HCT116 (cell line): ENCODE measurements at regions not wholly inside any gene's neighbourhood (a gene's known extent, or its start where the extent isn't known, plus 50 kb on each side); places are given as distances from the start of the nearest gene placed in this dataset.

Experiments
- ATAC-seq: fragments of 200-7000 bp; cut with Tn5 transposase; 2 replicates; pipeline ENCODE4 v1.9.1; 2020; ENCODE audit warnings: mild to moderate bottlenecking, moderate library complexity
- BruUV-seq: library from RNA; stranded (reverse); fragments of 400-500 nt; replicated peaks from 2 replicates; lab custom pipeline; 2021; lab: Mats Ljungman, UMichigan
- CTCF ChIA-PET: fragments of 300-600 bp; sonication (Branson Sonifier 250); formaldehyde crosslinking; loops from one replicate; lab custom pipeline; 2021; ENCODE audit warnings: antibody characterized with exemption; lab: Charles Lee
- POLR2A ChIA-PET: fragments of 300-600, 350-600 bp; sonication (Branson Sonifier 250); formaldehyde crosslinking; loops from one replicate; lab custom pipeline; 2021; ENCODE audit warnings: antibody characterized with exemption; lab: Charles Lee
- RAD21 ChIA-PET, 2 experiments: fragments of 300-600 bp; sonication (Branson Sonifier 250); formaldehyde crosslinking; loops; one replicate each; lab custom pipeline; 2023; ENCODE audit warnings: low total read pairs in 2 of 2; ENCODE audit not compliant: uncharacterized antibody in 2 of 2, unreplicated experiment in 2 of 2, low non-redundant PET in 1 of 2; lab: Charles Lee
- DNase-seq: peaks from one replicate; pipeline ENCODE4 v3.0.0-alpha.2; 2010; ENCODE audit warnings: low read depth, low spot score
- H2AFZ ChIP-seq: fragments of 200-600 bp; shearing (Covaris generic), sonication (generic); 2 replicates; pipeline ENCODE4 v1.6.1; 2017; ENCODE audit warnings: low read depth, mixed run types, mixed read lengths, antibody characterized with exemption, low read length; ENCODE audit not compliant: poor library complexity, severe bottlenecking
- H3K27ac ChIP-seq: 2 replicates; pipeline ENCODE4 v1.5.1; 2012; ENCODE audit warnings: low read depth, low read length
- H3K27me3 ChIP-seq: fragments of 200-600 bp; sonication (generic); 2 replicates; pipeline ENCODE4 v1.6.1; 2016; ENCODE audit warnings: mixed run types, low read length, mixed read lengths; ENCODE audit not compliant: insufficient read depth
- H3K36me3 ChIP-seq, 2 experiments: fragments of 200-500 bp in 1 of 2; fragments of 200-600 bp in 1 of 2; sonication (Bioruptor generic) in 1 of 2; sonication (generic) in 1 of 2; 2 replicates each; pipeline versions ENCODE4 v1.5.1 to v1.6.1; 2014 to 2016; ENCODE audit warnings: low read length in 2 of 2, inconsistent platforms in 1 of 2, mixed read lengths in 1 of 2, mixed run types in 1 of 2; ENCODE audit not compliant: insufficient read depth in 2 of 2, control insufficient read depth in 1 of 2
- H3K4me1 ChIP-seq, 2 experiments: fragments of 200-600 bp in 1 of 2; sonication (generic) in 1 of 2; 2 replicates each; pipeline versions ENCODE4 v1.5.1 to v1.6.1; 2012 to 2017; ENCODE audit warnings: low read length in 2 of 2, inconsistent platforms in 1 of 2, mild to moderate bottlenecking in 1 of 2, mixed read lengths in 1 of 2, mixed run types in 1 of 2, moderate library complexity in 1 of 2; ENCODE audit not compliant: insufficient read depth in 2 of 2, control insufficient read depth in 1 of 2
- H3K4me2 ChIP-seq: fragments of 200-600 bp; sonication (generic); 2 replicates; pipeline ENCODE4 v1.6.1; 2017; ENCODE audit warnings: mixed run types, low read length, mixed read lengths
- H3K4me3 ChIP-seq, 2 experiments: fragments of 200-600 bp in 1 of 2; sonication (generic) in 1 of 2; replicated peaks in 1 of 2; 2 replicates each; pipeline ENCODE4 v1.5.1; 2011 to 2016; ENCODE audit warnings: low read length in 2 of 2, control low read depth in 1 of 2, low read depth in 1 of 2, mild to moderate bottlenecking in 1 of 2, mixed read lengths in 1 of 2, mixed run types in 1 of 2
- H3K79me2 ChIP-seq: fragments of 200-600 bp; sonication (generic); 2 replicates; pipeline ENCODE4 v1.6.1; 2017; ENCODE audit warnings: mild to moderate bottlenecking, mixed run types, low read length, moderate library complexity, mixed read lengths; ENCODE audit not compliant: insufficient read depth
- H3K9ac ChIP-seq: fragments of 200-600 bp; sonication (generic); 2 replicates; pipeline ENCODE4 v1.6.1; 2016; ENCODE audit warnings: low read length, mixed read lengths
- H3K9me2 ChIP-seq: fragments of 200-600 bp; sonication (generic), shearing (Covaris generic); 2 replicates; pipeline ENCODE4 v1.6.1; 2017; ENCODE audit warnings: mixed run types, mild to moderate bottlenecking, moderate library complexity; ENCODE audit not compliant: insufficient read depth
- H3K9me3 ChIP-seq, 2 experiments: fragments of 200-500 bp in 1 of 2; fragments of 200-600 bp in 1 of 2; sonication (Bioruptor generic) in 1 of 2; sonication (generic) in 1 of 2; 2 replicates each; pipeline ENCODE4 v1.6.1; 2014 to 2017; ENCODE audit warnings: low read length in 2 of 2, mixed read lengths in 2 of 2, inconsistent platforms in 1 of 2, low read depth in 1 of 2, mild to moderate bottlenecking in 1 of 2, mixed run types in 1 of 2, moderate library complexity in 1 of 2; ENCODE audit not compliant: control insufficient read depth in 1 of 2, insufficient read depth in 1 of 2
- H4K20me1 ChIP-seq: fragments of 200-600 bp; sonication (generic), shearing (Covaris generic); 2 replicates; pipeline ENCODE4 v1.6.1; 2017; ENCODE audit warnings: mixed run types, mild to moderate bottlenecking, moderate library complexity; ENCODE audit not compliant: insufficient read depth
- CTCF ChIP-seq, 3 experiments: fragments of 200-600 bp in 1 of 3; sonication (generic) in 1 of 3; IDR thresholded peaks in 2 of 3; conservative IDR thresholded peaks in 1 of 3; 2 replicates each; pipeline ENCODE4 v1.5.1; 2012 to 2017; ENCODE audit warnings: low read depth in 2 of 3, low read length in 2 of 3, antibody characterized with exemption in 1 of 3, borderline replicate concordance in 1 of 3, control low read depth in 1 of 3, mild to moderate bottlenecking in 1 of 3, mixed read lengths in 1 of 3, mixed run types in 1 of 3, moderate library complexity in 1 of 3; ENCODE audit not compliant: insufficient read depth in 1 of 3
- RAD21 ChIP-seq: IDR thresholded peaks from 2 replicates; pipeline ENCODE4 v1.6.1; 2012; ENCODE audit warnings: low read depth, mild to moderate bottlenecking
- YY1 ChIP-seq: IDR thresholded peaks from 2 replicates; pipeline ENCODE4 v1.6.1; 2011; ENCODE audit warnings: low read length, low read depth, moderate library complexity, mild to moderate bottlenecking; ENCODE audit not compliant: insufficient replicate concordance; ENCODE audit errors: extremely low read depth
- ZBTB33 ChIP-seq: IDR thresholded peaks from 2 replicates; pipeline ENCODE4 v1.6.1; 2011; ENCODE audit warnings: mild to moderate bottlenecking, low read length, moderate library complexity; ENCODE audit not compliant: insufficient replicate concordance; ENCODE audit errors: extremely low read depth
- intact Hi-C: fragments of 100-400 bp; cut with micrococcal nuclease; formaldehyde crosslinking; loops from 2 replicates; pipeline ENCODE4 v1.10.0; 2022
- TF ChIP-seq, protein P1 (sequence below): IDR thresholded peaks from 2 replicates; pipeline ENCODE4 v1.6.1; 2012

GRCh38 chr6:27687154-27688013 lies 214.5 kb upstream of the ZNF184 start:
- no TSS peak for BruUV-seq
- H3K27ac ChIP-seq = peak overlapping the region; percentile 54

More at GRCh38 chr6:27687154-27688013, 214.5 kb upstream of the ZNF184 start:
- Histone ChIP-seq H2AFZ (peak overlapping the region; percentile 76), H3K9me3 (no peaks in the 10 kb centered on the region), H3K9me2 (no peaks in the 10 kb centered on the region), H3K27me3 (no peaks in the 10 kb centered on the region), H3K4me2 (peak overlapping the region; percentile 86), H3K4me1 (peaks cover 15 to 31% of the 10 kb centered on the region in 2 experiments), H3K36me3 (no peaks in the 10 kb centered on the region), H3K4me3 (peak overlapping the region; percentile 54 to 56), H4K20me1 (no peaks in the 10 kb centered on the region), H3K79me2 (no peaks in the 10 kb centered on the region), H3K9ac (peak overlapping the region; percentile 56)
- TF ChIP-seq YY1 (peak; percentile 49), ZBTB33 (no peak), CTCF (IDR thresholded peaks at IDR 0.05 in 2 of 3, conservative IDR thresholded peaks at IDR 0.05 in 1 of 3; ENCODE audit: borderline replicate concordance in 1 of 3, insufficient read depth in 1 of 3, low read depth in 2 of 3, low read length in 2 of 3) (peak; percentile 55 to 81 (median 79); a peak in 5 of 6 replicates), RAD21 (peak; percentile 76)
- TF ChIP-seq, protein P1, sequence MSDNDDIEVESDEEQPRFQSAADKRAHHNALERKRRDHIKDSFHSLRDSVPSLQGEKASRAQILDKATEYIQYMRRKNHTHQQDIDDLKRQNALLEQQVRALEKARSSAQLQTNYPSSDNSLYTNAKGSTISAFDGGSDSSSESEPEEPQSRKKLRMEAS = peak; percentile 56; the same call in 1 of the 2 replicates
- peak; percentile 70 for ATAC-seq
- intact Hi-C loops = loop anchor here (2.0 to 10.0 kb wide), 6 partner anchors 65 to 510 kb away; a partner anchor contains a TSS
- peak; percentile 79 for DNase-seq
- POLR2A ChIA-PET = interaction anchor here (0.6 to 1.6 kb wide), 4 partner anchors 15 to 662 kb away, joined by 3 to 4 read pairs (median 4); partner anchors contain the start of gene ZKSCAN3
- RAD21 ChIA-PET = interaction anchor here in 1 of 2 experiments (0.8 to 1.0 kb wide), 2 partner anchors 65 to 78 kb away, joined by 3 read pairs; no protein-coding TSS in a partner anchor
- CTCF ChIA-PET = interaction anchor here (0.6 to 1.9 kb wide), 8 partner anchors 16 to 855 kb away, joined by 3 to 7 read pairs (median 4); no protein-coding TSS in a partner anchor
